HEK293T (cell line): ENCODE measurements at regions not wholly inside any gene's neighbourhood (a gene's known extent, or its start where the extent isn't known, plus 50 kb on each side); places are given as distances from the start of the nearest gene placed in this dataset.

ENCODE experiments used
- ARNT ChIP-seq: fragments of 450-650 bp; IDR thresholded peaks from 2 replicates; pipeline ENCODE4 v1.6.1; 2017; ENCODE audit warnings: mild to moderate bottlenecking
- BHLHE40 ChIP-seq: fragments of 450-650 bp; IDR thresholded peaks from 2 replicates; pipeline ENCODE4 v1.6.1; 2016; ENCODE audit warnings: mild to moderate bottlenecking, moderate library complexity, borderline replicate concordance
- CTBP1 ChIP-seq: fragments of 450-650 bp; IDR thresholded peaks from 2 replicates; pipeline ENCODE4 v1.6.1; 2016; ENCODE audit warnings: borderline replicate concordance
- ELF4 ChIP-seq: fragments of 450-650 bp; IDR thresholded peaks from 2 replicates; pipeline ENCODE4 v1.6.1; 2017; ENCODE audit warnings: antibody characterized with exemption
- FOXA1 ChIP-seq: fragments of 450-650 bp; IDR thresholded peaks from 2 replicates; pipeline ENCODE4 v1.6.1; 2016; ENCODE audit warnings: mild to moderate bottlenecking
- FOXK2 ChIP-seq: fragments of 450-650 bp; IDR thresholded peaks from 2 replicates; pipeline ENCODE4 v1.6.1; 2016; ENCODE audit warnings: mild to moderate bottlenecking
- LEF1 ChIP-seq: fragments of 450-650 bp; IDR thresholded peaks from 2 replicates; pipeline ENCODE4 v1.6.1; 2017; ENCODE audit warnings: mild to moderate bottlenecking, borderline replicate concordance
- SP1 ChIP-seq: fragments of 450-650 bp; IDR thresholded peaks from 2 replicates; pipeline ENCODE4 v1.6.1; 2017
- SUZ12 ChIP-seq: fragments of 450-650 bp; IDR thresholded peaks from 2 replicates; pipeline ENCODE4 v1.6.1; 2016; ENCODE audit warnings: mild to moderate bottlenecking
- TF ChIP-seq, protein P1 (sequence below): fragments of 450-650 bp; IDR thresholded peaks from 2 replicates; pipeline ENCODE4 v1.6.1; 2016

DNA sequence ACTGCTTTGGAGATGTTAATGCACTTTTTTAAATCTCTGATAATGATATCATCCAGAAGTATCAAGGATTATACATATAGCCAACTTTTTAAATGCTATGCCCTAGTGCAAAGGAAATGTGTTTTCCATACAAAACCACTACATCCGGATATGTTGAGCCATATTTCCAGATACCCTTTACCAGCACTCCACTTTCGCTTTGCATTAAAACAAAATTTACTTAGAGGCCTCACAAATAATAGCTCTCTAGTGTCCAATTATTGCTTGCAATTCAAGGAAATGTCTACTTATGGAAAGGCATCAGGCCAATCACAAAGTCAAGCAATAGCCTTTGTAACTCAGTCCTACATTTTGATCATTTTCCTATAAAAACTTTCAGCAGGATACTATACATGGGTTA lies 1072.8 kb upstream of the INTU start:
- TF ChIP-seq, protein P1, sequence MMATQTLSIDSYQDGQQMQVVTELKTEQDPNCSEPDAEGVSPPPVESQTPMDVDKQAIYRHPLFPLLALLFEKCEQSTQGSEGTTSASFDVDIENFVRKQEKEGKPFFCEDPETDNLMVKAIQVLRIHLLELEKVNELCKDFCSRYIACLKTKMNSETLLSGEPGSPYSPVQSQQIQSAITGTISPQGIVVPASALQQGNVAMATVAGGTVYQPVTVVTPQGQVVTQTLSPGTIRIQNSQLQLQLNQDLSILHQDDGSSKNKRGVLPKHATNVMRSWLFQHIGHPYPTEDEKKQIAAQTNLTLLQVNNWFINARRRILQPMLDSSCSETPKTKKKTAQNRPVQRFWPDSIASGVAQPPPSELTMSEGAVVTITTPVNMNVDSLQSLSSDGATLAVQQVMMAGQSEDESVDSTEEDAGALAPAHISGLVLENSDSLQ: no peak
- TF ChIP-seq SUZ12 (no peak), LEF1 (no peak), FOXK2 (no peak), FOXA1 (no peak), ELF4 (no peak), CTBP1 (no peak), ARNT (no peak), BHLHE40 (no peak), SP1 (no peak)
